Right hindlimb (tissue), 1 donor: ENCODE measurements at regions not wholly inside any gene's neighbourhood (a gene's known extent, or its start where the extent isn't known, plus 50 kb on each side); places are given as distances from the start of the nearest gene placed in this dataset.

ENCODE experiments used
- DNase-seq: peaks from one replicate; pipeline ENCODE4 v3.0.0-alpha.2; 2018

DNA sequence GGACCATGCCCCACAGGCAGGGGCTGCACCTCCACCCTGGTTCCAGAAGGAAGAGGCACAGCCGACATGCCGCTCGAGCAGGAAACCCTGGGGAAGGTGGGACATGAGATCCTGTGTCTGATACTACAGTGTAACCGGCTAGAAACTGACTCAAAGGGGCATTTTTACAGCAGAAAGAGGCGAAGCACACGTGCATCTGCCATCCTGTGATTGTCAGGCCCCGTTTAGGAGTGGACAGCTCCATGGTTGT is 62.7 kb downstream of the SIK1 start:
- DNase-seq = no peak

DNA sequence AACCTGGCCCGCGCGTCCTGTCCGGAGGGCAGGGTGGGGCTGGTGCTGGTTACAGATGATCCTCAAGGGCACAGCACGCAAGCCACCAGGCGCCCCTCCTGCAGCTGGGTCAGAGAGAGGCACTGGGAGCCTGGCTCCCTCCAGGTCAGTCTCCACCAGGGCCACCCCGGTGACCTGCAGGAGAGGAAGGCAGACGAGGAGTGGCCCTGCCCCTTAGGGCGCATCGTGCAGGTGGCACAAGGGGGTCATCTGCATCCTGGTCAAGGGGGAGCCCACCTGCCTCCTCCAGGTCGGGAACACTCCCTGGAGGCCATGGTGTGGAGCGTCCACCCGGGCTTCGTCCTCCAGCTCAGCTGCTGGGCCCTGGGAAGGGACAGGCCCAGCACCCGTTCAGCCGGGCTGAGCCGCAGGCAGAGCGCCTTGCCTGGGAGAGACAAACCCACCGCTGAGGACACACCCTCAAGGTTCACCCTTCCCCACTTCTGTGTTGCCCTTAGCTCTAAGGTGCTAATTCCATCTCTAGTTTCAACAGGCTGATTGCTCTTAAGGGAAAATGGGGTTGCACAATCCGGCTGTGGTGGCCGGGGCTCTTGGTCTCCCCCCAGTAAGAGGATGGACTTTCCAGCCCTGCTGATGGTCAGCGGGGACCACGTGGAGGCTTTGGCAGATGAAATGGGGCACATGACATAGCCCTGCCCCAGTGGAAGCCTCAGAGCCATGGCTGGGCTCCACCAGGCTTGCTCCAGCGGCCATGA is 63.2 kb downstream of the SIK1 start:
- DNase-seq = no peak

DNA sequence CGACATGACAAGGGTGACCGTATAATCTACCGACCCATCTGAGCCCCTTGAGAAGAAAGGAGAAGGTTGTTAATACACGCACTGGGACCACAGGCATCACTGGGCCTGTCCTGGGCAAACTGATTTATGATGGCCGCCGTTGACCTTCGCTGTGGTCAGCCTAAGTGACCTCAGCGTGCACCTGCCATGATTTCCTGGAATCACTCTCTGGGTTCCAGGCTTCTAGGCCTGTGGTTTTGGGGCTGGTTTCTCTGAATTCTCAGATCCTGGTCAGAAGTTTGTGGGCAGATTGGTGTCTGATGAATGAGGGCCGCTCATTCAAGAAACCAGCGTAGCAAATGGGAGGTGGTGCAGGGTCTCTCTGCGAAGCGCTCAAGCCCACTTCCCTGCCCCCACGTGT is 64.0 kb downstream of the SIK1 start:
- DNase-seq = no peak

GRCh38 chr21:43362321-43362791 is 64.6 kb downstream of the SIK1 start:
- peak; percentile 89 for DNase-seq

GRCh38 chr21:43361493-43362296 is 65.2 kb downstream of the SIK1 start:
- peak; percentile 77 for DNase-seq

DNA sequence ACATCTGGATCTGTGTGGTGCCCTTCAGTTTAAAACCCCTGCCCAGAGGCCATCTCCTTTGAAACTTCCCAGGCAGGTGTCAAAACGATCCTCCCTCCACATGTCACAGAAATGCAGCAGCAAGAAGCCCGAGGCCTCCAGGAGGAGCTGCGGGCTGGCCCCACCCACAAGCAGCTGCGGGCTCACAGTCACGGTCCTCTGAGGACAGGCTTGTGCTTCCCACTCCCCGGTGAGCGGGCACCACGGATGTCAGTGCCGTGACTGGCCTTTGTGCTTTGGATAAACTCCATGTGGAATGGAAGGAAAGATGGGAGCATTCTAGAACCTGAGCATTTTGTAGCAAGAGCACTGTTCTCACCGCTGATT is 65.8 kb downstream of the SIK1 start:
- DNase-seq = peak; percentile 64

DNA sequence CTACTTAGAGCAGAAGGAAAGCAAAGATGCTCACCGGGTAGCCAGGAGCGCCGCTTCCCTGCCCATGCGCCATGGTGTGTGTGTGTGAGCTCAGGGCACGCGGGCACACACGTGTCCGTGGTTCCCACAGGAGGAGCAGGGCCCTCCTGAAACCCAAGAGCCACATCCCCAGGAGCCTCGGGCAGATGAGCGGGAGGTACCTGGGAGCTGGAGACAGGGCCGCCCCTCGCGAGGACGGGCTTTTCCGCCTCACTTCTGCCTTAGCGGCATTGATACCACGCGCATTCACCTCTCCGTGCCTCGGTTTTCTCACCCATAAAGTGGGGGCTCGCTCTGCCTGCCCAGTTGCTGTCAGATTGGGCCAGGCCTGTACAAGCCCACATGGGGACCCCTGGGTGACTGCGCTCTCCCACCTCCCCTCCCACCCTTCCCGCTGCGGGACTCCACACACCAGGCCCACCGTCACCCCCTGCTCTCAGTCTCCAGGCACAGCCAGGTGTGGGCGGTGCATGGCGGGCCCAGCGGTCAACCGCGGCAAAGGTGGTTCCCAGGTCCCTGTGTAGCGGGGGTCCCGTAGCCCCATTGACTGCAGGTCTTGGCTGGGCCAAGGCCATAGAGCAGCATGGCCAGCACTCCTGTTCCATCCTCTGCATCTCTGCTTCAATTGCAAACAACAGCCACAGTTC is 66.3 kb downstream of the SIK1 start:
- DNase-seq = no peak

GRCh38 chr21:43358940-43359822 is 67.8 kb downstream of the SIK1 start:
- DNase-seq = no peak

DNA sequence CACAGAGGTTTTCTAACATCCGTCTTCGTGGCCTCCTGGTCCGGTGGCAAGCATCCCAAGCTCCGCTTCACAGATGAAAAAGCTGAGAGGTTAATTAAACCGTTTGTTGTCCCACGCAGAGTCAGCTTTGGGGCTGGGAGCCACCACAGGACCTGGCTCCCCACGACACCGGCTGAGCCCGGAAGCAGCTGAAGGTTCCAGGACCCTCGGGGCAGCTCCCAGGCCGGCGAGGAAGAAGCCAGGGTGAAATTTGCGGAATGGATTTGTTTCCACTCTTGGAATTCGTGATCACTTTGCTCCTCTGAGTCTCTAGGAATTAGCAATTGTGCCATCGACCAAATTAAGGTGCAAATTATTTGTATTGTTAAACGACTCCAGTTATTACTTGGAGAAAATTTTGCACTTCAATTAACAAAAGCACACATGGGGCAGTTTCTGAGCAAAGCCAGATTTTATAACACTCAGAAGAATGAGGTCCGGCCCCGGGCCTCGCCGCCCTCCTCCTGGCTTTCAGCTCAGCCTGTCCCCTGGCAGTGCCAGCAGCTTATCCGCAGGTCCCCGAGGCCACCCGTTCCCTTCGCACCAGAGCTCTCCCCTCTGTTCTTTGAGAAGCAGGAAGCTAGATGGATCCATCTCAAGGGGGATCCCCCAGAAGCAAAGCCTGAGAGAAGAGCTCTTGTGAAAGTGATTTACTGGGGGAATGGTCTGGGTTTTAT is 69.1 kb downstream of the SIK1 start:
- DNase-seq = no peak

- DNase-seq = no peak
Observed at GRCh38 chr21:43355925-43356289, 71.0 kb downstream of the SIK1 start.

GRCh38 chr21:43355266-43355924 is 71.5 kb downstream of the SIK1 start:
- DNase-seq = no peak

DNA sequence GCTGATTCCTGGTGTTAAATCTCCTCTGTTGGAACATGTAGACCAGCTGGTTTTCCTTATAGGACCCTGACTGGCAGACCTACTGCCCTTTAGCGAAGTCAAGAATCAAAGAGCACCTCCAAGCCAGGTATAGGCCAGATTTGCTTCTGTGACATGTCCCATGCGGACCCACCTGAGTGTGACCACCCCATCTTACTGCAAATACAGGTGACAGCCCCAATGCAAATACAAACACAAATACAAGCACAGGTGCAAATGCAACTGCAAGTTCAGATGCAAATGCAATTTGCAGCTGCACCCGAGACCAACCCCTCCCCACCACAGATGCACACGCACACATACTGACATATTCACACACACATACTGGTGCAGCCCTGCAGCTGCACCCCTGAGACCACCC is 72.3 kb downstream of the SIK1 start:
- no peak for DNase-seq

GRCh38 chr21:43354026-43354420 is 72.9 kb downstream of the SIK1 start:
- no peak for DNase-seq

GRCh38 chr21:43353282-43354025 is 73.5 kb downstream of the SIK1 start:
- DNase-seq = no peak

GRCh38 chr21:43352568-43353281 is 74.2 kb downstream of the SIK1 start:
- DNase-seq = no peak

DNA sequence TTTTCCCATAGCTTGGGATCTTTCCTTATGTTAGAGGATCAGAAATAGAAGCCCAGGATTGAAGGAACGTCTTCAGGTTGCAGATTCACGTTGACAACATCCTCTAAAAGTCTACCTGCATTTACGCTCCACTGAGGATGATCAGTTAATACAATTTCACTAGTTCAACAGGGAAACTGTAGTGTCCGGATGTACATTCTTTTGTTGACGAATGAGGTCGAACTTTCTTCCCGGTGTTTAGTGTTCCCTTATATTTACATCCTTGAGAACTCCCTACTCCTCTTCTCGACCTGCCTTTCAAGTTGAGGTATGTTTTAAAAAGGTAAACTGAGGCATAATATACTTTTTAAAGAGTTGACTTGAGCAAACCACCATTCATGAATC is 74.8 kb downstream of the SIK1 start:
- DNase-seq = no peak

- DNase-seq = no peak
Observed at GRCh38 chr21:43351501-43352153, 75.3 kb downstream of the SIK1 start.

GRCh38 chr21:43349644-43350043 is 77.3 kb downstream of the SIK1 start:
- DNase-seq = no peak

DNA sequence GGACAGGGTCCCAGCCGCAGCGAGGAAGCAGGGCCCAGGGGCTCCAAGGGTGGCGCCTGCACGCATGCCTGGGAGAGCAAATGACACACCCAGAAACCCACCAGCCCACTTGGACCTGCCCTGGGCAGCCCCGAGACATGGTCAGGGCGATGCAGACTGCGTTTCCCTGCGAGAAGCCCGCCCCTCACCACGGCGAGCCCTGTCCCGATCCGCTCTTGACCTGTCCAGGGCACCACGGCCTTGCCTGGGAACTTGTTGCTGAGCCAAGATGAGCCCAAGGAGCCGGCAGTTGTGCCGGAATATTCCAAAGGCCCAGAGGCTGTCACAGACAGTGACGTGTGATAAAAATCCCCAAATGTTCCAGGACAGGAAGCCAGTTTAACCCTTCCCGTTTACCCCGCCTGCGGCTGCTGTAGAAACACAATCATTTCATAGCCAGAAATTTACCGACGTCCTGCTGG is 78.1 kb downstream of the SIK1 start:
- DNase-seq = peak; percentile 57
